ENCODE measurements at regions not wholly inside any gene's neighbourhood (a gene's known extent, or its start where the extent isn't known, plus 50 kb on each side); places are given as distances from the start of the nearest gene placed in this dataset.

DNA sequence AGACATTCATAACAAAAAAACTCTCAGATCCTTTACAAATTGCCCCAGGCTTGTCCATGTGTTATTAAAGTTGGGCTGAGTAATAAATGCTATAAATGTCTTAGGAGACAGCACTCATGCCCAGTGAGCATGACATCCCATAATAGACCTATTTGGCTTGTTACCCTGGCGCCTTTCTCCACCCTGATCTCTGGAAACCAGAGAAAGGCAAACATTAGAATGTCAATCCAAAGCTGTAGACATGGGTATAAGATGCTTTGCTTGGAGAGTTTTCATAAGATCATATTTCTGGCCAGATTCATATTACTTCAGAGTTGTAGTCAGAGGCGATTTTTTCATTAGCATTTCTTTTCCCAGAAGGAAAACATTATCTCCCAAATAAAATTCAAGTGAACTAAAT lies 161.3 kb upstream of the UBASH3B start:
- Mint-ChIP-seq H3K36me3 (ENCODE audit: low read depth, unreplicated experiment) (no peaks in the 10 kb centered on the region), H3K4me3 (ENCODE audit: unreplicated experiment) (no peak overlapping the region), H3K27ac (ENCODE audit: unreplicated experiment) (no peak overlapping the region), H3K9me3 (ENCODE audit: unreplicated experiment) (no peaks in the 10 kb centered on the region), H3K27me3 (ENCODE audit: low read depth, unreplicated experiment) (peaks cover under 1% of the 10 kb centered on the region), H3K4me1 (ENCODE audit: low read depth, unreplicated experiment) (peaks cover 5% of the 10 kb centered on the region)
- Histone ChIP-seq H3K9me3 (ENCODE audit: insufficient read depth, low read depth, low read length) (no peaks in the 10 kb centered on the region), H3K36me3 (ENCODE audit: insufficient read depth, low read length) (no peaks in the 10 kb centered on the region), H2AFZ (ENCODE audit: low read depth, low read length) (no peak overlapping the region), H3K4me3 (ENCODE audit: insufficient read depth, low read depth, low read length) (no peak overlapping the region), H3K9ac (ENCODE audit: low read length) (no peak overlapping the region), H3K4me1 (ENCODE audit: insufficient read depth, low read length) (no peaks in the 10 kb centered on the region), H3K4me2 (ENCODE audit: low read length) (no peak overlapping the region), H3K79me2 (ENCODE audit: insufficient read depth, low read length) (no peaks in the 10 kb centered on the region), H3K27ac (ENCODE audit: low read depth, low read length) (no peak overlapping the region), H3K27me3 (ENCODE audit: insufficient read depth, low read length) (peaks cover 3% of the 10 kb centered on the region), H4K20me1 (ENCODE audit: insufficient read depth, low read length) (no peaks in the 10 kb centered on the region)
- FAIRE-seq, result no peak
- no peak for TF ChIP-seq EZH2 (IDR thresholded peaks at IDR 0.05; ENCODE audit: insufficient read depth, low read length)
- TF ChIP-seq, protein P1, sequence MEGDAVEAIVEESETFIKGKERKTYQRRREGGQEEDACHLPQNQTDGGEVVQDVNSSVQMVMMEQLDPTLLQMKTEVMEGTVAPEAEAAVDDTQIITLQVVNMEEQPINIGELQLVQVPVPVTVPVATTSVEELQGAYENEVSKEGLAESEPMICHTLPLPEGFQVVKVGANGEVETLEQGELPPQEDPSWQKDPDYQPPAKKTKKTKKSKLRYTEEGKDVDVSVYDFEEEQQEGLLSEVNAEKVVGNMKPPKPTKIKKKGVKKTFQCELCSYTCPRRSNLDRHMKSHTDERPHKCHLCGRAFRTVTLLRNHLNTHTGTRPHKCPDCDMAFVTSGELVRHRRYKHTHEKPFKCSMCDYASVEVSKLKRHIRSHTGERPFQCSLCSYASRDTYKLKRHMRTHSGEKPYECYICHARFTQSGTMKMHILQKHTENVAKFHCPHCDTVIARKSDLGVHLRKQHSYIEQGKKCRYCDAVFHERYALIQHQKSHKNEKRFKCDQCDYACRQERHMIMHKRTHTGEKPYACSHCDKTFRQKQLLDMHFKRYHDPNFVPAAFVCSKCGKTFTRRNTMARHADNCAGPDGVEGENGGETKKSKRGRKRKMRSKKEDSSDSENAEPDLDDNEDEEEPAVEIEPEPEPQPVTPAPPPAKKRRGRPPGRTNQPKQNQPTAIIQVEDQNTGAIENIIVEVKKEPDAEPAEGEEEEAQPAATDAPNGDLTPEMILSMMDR (IDR thresholded peaks at IDR 0.05; ENCODE audit: insufficient read depth, low read depth, low read length), result no peak
- DNase-seq (ENCODE audit: low read depth), result no peak

DNA sequence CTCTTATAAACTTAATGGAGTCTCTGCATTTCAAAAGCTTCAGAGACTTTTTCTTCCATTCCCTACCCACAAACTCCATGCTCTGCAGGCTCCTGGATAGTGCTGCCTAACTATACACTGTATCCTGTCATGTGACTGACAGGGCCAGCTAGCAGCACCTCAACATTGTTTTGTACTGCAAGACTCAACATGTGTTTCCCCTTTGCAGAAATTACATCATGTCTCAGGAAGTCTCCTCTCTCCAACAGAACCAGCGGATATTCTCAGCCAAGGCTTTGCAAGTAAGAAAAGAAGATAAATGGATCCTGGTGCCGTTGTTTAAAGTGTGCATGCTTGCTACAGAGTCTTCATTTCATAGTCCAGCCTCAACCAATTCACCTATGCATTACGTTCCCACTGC lies 164.0 kb upstream of the UBASH3B start:
- no peaks in the 10 kb centered on the region for H3K79me2 ChIP-seq (ENCODE audit: insufficient read depth, low read length)
- H3K36me3 ChIP-seq (ENCODE audit: insufficient read depth, low read length), result no peaks in the 10 kb centered on the region
- H3K4me2 ChIP-seq (ENCODE audit: low read length), result no peak overlapping the region
- H3K9me3 ChIP-seq (ENCODE audit: insufficient read depth, low read depth, low read length), result no peaks in the 10 kb centered on the region
- H3K27me3 Mint-ChIP-seq (ENCODE audit: low read depth, unreplicated experiment), result no peaks in the 10 kb centered on the region
- no peaks in the 10 kb centered on the region for H3K4me1 ChIP-seq (ENCODE audit: insufficient read depth, low read length)
- H3K36me3 Mint-ChIP-seq (ENCODE audit: low read depth, unreplicated experiment), result no peaks in the 10 kb centered on the region
- no peak overlapping the region for H3K27ac Mint-ChIP-seq (ENCODE audit: unreplicated experiment)
- no peaks in the 10 kb centered on the region for H4K20me1 ChIP-seq (ENCODE audit: insufficient read depth, low read length)
- no peaks in the 10 kb centered on the region for H3K9me3 Mint-ChIP-seq (ENCODE audit: unreplicated experiment)
- peak; percentile 47 for DNase-seq (ENCODE audit: low read depth)
- H3K4me1 Mint-ChIP-seq (ENCODE audit: low read depth, unreplicated experiment), result peaks cover 5% of the 10 kb centered on the region
- FAIRE-seq, result peak; percentile 69
- H3K4me3 Mint-ChIP-seq (ENCODE audit: unreplicated experiment), result no peak overlapping the region
- H3K27me3 ChIP-seq (ENCODE audit: insufficient read depth, low read length), result peaks cover 3% of the 10 kb centered on the region
- H3K9ac ChIP-seq (ENCODE audit: low read length), result no peak overlapping the region
- no peak overlapping the region for H3K27ac ChIP-seq (ENCODE audit: low read depth, low read length)
- no peak overlapping the region for H2AFZ ChIP-seq (ENCODE audit: low read depth, low read length)
- H3K4me3 ChIP-seq (ENCODE audit: insufficient read depth, low read depth, low read length), result no peak overlapping the region
- TF ChIP-seq, protein P1 (IDR thresholded peaks at IDR 0.05; ENCODE audit: insufficient read depth, low read depth, low read length), result no peak
- no peak for TF ChIP-seq EZH2 (IDR thresholded peaks at IDR 0.05; ENCODE audit: insufficient read depth, low read length)

DNA sequence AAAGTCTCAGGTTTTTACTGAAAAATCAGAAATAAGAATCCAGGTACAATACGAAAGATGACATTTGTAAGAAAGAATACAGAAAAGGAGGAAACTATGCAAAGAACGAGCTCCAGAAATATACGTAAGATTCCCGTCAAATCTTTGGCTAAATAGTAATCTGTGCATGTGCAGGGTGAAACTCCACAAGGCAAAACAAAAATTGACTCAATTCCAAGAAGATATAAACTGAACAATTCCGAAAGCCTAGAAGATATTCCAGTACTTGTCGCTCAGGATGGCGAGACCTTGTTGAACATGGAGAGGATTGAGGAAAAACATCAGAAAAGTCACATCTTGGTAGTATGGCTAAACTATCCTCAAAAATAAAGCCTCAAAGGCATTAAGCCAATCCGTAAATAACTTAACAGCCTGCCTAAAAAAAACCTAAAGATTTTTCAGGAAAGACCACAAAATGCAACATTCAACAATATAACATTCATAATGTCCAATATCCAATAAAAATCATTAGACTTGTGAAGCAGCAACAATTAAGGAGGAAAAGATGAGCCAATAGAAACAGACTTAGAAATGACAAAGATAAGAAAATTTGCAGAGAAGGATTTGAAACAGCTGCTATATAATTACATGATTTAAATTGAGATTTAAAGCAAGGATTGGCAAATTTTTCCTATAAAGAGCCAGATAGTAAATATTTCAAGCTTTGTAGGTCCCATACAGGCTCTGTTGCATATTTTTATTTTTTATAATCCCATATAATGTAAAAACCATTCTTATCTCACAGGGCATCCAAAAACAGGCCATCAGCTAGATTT lies 166.4 kb upstream of the UBASH3B start:
- no peak overlapping the region for H3K4me3 Mint-ChIP-seq (ENCODE audit: unreplicated experiment)
- Histone ChIP-seq H3K79me2 (ENCODE audit: insufficient read depth, low read length) (no peaks in the 10 kb centered on the region), H3K4me1 (ENCODE audit: insufficient read depth, low read length) (no peaks in the 10 kb centered on the region), H3K27me3 (ENCODE audit: insufficient read depth, low read length) (peaks cover 3% of the 10 kb centered on the region), H3K9me3 (ENCODE audit: insufficient read depth, low read depth, low read length) (no peaks in the 10 kb centered on the region), H2AFZ (ENCODE audit: low read depth, low read length) (no peak overlapping the region), H3K9ac (ENCODE audit: low read length) (no peak overlapping the region), H3K36me3 (ENCODE audit: insufficient read depth, low read length) (no peaks in the 10 kb centered on the region), H4K20me1 (ENCODE audit: insufficient read depth, low read length) (no peaks in the 10 kb centered on the region), H3K4me2 (ENCODE audit: low read length) (no peak overlapping the region), H3K27ac (ENCODE audit: low read depth, low read length) (no peak overlapping the region), H3K4me3 (ENCODE audit: insufficient read depth, low read depth, low read length) (no peak overlapping the region)
- DNase-seq (ENCODE audit: low read depth) (no peak), FAIRE-seq (no peak)
- H3K27me3 Mint-ChIP-seq (ENCODE audit: low read depth, unreplicated experiment), result no peaks in the 10 kb centered on the region
- TF ChIP-seq, protein P1 (IDR thresholded peaks at IDR 0.05; ENCODE audit: insufficient read depth, low read depth, low read length), result no peak
- no peak for TF ChIP-seq EZH2 (IDR thresholded peaks at IDR 0.05; ENCODE audit: insufficient read depth, low read length)
- H3K4me1 Mint-ChIP-seq (ENCODE audit: low read depth, unreplicated experiment), result peaks cover 5% of the 10 kb centered on the region
- H3K27ac Mint-ChIP-seq (ENCODE audit: unreplicated experiment), result no peak overlapping the region
- no peaks in the 10 kb centered on the region for H3K36me3 Mint-ChIP-seq (ENCODE audit: low read depth, unreplicated experiment)
- no peaks in the 10 kb centered on the region for H3K9me3 Mint-ChIP-seq (ENCODE audit: unreplicated experiment)

Measured in astrocyte (in vitro differentiated cells and primary cell).